IPS DF 19.7 (cell line): ENCODE measurements at regions not wholly inside any gene's neighbourhood (a gene's known extent, or its start where the extent isn't known, plus 50 kb on each side); places are given as distances from the start of the nearest gene placed in this dataset.

Experiments used
- DNase-seq: peaks from one replicate; pipeline ENCODE4 v3.0.0-alpha.2; 2013; ENCODE audit warnings: low read depth, low spot score

GRCh38 chr11:70486731-70487130, 88.4 kb downstream of the CTTN start:
- DNase-seq, result no peak

GRCh38 chr11:70487160-70487559, 88.8 kb downstream of the CTTN start:
- DNase-seq, result no peak

GRCh38 chr11:70487756-70488155, 89.4 kb downstream of the CTTN start:
- DNase-seq, result no peak

GRCh38 chr11:70488171-70488703, 89.9 kb downstream of the CTTN start:
- no peak for DNase-seq

- no peak for DNase-seq
These were observed 90.9 kb downstream of the CTTN start for GRCh38 chr11:70489276-70489675.

- no peak for DNase-seq
These were observed 91.9 kb downstream of the CTTN start for GRCh38 chr11:70490208-70490607.

- no peak for DNase-seq
These were observed 92.6 kb downstream of the CTTN start for GRCh38 chr11:70490723-70491558.

GRCh38 chr11:70491696-70492472, 93.6 kb downstream of the CTTN start:
- no peak for DNase-seq

GRCh38 chr11:70493089-70493474, 94.8 kb downstream of the CTTN start:
- DNase-seq, result no peak

- DNase-seq, result no peak
These were observed 95.6 kb downstream of the CTTN start for GRCh38 chr11:70493891-70494290.

- no peak for DNase-seq
These were observed 96.4 kb downstream of the CTTN start for GRCh38 chr11:70494559-70495350.

- DNase-seq, result no peak
These were observed 97.3 kb downstream of the CTTN start for GRCh38 chr11:70495351-70496310.

GRCh38 chr11:70496591-70497535, 98.5 kb downstream of the CTTN start:
- no peak for DNase-seq

- DNase-seq, result no peak
These were observed 99.3 kb downstream of the CTTN start for GRCh38 chr11:70497536-70498075.

GRCh38 chr11:70498171-70498571, 99.8 kb downstream of the CTTN start:
- DNase-seq, result no peak

- no peak for DNase-seq
These were observed 100.9 kb downstream of the CTTN start for GRCh38 chr11:70498976-70499801.

- no peak for DNase-seq
These were observed 101.9 kb downstream of the CTTN start for GRCh38 chr11:70500076-70500847.
